BE2C (cell line): ENCODE measurements at regions not wholly inside any gene's neighbourhood (a gene's known extent, or its start where the extent isn't known, plus 50 kb on each side); places are given as distances from the start of the nearest gene placed in this dataset.

ENCODE experiments used
- DNase-seq: peaks from one replicate; pipeline ENCODE4 v3.0.0-alpha.2; 2020
- H3K27me3 ChIP-seq: fragments of 250-450 bp; sonication (Bioruptor Pico); 2 replicates; pipeline ENCODE4 v1.5.1; 2020; ENCODE audit warnings: mild to moderate bottlenecking
- H3K36me3 ChIP-seq: fragments of 250-450 bp; sonication (Bioruptor Pico); 2 replicates; pipeline ENCODE4 v1.5.1; 2020; ENCODE audit warnings: mild to moderate bottlenecking
- H3K4me1 ChIP-seq: fragments of 250-450 bp; sonication (Bioruptor Pico); 2 replicates; pipeline ENCODE4 v1.5.1; 2020
- H3K4me3 ChIP-seq: 2 replicates; pipeline ENCODE4 v1.5.1; 2011; ENCODE audit warnings: low read depth, low read length
- H3K9me3 ChIP-seq: fragments of 250-450 bp; sonication (Bioruptor Pico); 2 replicates; pipeline ENCODE4 v1.5.1; 2020
- TF ChIP-seq, protein P1 (sequence below): IDR thresholded peaks from 2 replicates; pipeline ENCODE4 v1.5.1; 2012; ENCODE audit warnings: mild to moderate bottlenecking, low read depth, low read length

DNA sequence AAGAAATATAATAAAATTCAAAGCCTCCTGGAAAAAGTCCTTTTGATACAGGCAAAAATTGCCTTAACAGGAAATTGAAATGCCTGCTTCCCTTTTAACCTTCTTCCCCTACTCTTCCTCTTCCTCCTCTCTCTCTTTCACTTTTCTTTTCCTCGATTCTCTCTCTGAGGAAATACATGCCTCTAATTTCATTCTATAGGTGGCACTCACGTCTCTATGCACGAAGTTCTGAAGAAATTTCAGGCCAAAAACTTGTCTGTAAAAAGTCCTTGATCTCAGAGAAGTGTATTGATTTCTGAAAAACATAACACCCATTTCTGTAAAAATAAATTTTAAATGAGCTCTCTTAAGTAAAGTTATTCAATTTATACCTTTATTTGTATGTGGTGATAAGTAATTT, 371.7 kb upstream of the IRX4 start:
- Histone ChIP-seq H3K9me3 (peaks cover 3% of the 10 kb centered on the region; the same call in 1 of the 2 replicates), H3K36me3 (no peaks in the 10 kb centered on the region), H3K27me3 (no peaks in the 10 kb centered on the region), H3K4me3 (no peak overlapping the region), H3K4me1 (no peaks in the 10 kb centered on the region)
- TF ChIP-seq, protein P1, sequence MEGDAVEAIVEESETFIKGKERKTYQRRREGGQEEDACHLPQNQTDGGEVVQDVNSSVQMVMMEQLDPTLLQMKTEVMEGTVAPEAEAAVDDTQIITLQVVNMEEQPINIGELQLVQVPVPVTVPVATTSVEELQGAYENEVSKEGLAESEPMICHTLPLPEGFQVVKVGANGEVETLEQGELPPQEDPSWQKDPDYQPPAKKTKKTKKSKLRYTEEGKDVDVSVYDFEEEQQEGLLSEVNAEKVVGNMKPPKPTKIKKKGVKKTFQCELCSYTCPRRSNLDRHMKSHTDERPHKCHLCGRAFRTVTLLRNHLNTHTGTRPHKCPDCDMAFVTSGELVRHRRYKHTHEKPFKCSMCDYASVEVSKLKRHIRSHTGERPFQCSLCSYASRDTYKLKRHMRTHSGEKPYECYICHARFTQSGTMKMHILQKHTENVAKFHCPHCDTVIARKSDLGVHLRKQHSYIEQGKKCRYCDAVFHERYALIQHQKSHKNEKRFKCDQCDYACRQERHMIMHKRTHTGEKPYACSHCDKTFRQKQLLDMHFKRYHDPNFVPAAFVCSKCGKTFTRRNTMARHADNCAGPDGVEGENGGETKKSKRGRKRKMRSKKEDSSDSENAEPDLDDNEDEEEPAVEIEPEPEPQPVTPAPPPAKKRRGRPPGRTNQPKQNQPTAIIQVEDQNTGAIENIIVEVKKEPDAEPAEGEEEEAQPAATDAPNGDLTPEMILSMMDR, result no peak
- no peak for DNase-seq

DNA sequence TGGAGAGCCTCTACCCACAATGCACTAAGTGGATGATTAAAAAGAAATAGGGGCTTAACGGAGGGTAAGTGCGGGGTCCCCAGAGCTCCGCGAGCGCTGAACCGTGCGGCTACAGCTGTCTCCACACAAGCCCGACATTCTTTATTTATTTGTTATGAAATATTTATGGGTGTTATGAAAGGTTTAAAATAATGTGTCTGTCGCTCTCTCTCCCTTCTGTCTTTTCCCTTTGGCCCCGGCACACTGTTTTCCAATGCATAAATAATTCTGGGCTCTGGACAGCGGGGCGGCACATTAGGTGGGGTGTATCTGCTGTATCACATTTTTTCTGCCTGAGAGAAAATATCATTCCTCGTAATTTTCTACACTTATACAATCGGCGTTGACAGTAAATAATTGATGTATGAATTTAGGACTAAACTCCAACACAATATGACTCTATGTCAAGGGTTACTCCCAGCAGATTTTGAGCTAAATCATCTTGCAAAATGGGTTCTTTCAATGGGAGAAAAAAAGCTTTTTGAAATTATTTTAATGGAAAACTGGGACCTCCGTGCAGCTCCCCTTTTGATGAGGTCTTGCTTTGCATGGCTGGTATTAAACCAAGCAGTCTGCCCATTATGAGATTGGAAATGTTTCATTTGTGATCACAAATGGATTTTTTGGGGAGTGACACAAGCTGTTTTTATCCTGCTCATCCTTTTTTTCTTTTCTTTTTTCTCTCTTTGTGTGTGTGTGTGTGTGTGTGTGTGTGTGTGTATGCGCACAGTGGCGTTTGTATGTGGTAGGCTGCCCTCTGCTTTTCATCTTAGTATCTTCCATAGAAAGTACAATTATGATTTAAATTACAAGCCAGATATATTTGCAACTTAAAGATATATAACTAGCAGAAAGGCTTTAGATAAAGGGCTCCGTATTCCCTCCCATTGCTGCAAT, 370.6 kb upstream of the IRX4 start:
- H3K27me3 ChIP-seq, result no peaks in the 10 kb centered on the region
- H3K36me3 ChIP-seq, result no peaks in the 10 kb centered on the region
- H3K4me3 ChIP-seq, result no peak overlapping the region
- DNase-seq, result no peak
- TF ChIP-seq, protein P1, result no peak
- peaks cover 3% of the 10 kb centered on the region; the same call in 1 of the 2 replicates for H3K9me3 ChIP-seq
- no peaks in the 10 kb centered on the region for H3K4me1 ChIP-seq

DNA sequence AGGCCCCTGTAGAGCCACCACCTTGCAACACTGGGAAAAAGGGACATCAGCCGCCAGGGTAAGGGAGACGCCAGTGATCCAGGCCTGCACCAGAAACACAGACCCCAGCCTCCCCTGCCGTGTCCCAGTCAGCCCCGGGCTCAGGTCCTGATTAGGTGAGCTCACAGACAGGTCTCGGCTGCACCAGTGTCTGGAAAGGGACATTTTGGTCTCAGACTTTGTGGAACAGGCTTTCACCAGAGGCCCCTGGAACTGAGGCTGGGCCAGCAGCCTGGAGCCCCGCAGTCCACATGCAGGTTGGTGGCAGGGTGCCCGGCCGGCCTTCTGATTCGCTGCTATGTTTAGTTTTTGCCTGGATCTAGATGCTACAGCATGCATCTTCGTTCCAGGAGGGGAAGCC, 369.0 kb upstream of the IRX4 start:
- Histone ChIP-seq H3K4me3 (no peak overlapping the region), H3K4me1 (no peaks in the 10 kb centered on the region), H3K9me3 (no peaks in the 10 kb centered on the region; the same call in 1 of the 2 replicates), H3K27me3 (no peaks in the 10 kb centered on the region), H3K36me3 (no peaks in the 10 kb centered on the region)
- TF ChIP-seq, protein P1, result no peak
- DNase-seq, result no peak

DNA sequence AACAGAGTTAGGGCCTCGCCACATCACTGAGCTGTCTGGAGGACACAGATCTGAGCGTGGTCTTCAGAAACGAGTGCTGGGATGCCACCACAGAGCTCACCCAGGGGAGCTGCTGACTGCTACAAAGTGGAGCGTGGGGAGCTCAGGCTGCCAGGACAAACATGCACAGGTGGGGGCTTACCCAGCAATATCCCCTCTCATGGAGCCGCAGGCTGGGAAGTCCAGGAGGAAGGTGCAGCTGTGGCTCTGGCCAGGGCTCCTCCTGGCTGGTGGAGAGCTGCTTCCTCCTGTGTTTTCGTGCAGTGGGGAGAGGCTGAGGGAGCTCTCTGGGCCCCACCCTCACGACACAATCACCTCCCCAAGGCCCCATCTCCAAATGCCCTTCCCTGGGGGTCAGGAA, 368.6 kb upstream of the IRX4 start:
- no peaks in the 10 kb centered on the region; the same call in 1 of the 2 replicates for H3K9me3 ChIP-seq
- TF ChIP-seq, protein P1, result no peak
- no peak for DNase-seq
- no peaks in the 10 kb centered on the region for H3K36me3 ChIP-seq
- H3K27me3 ChIP-seq, result no peaks in the 10 kb centered on the region
- H3K4me1 ChIP-seq, result no peaks in the 10 kb centered on the region
- no peak overlapping the region for H3K4me3 ChIP-seq

DNA sequence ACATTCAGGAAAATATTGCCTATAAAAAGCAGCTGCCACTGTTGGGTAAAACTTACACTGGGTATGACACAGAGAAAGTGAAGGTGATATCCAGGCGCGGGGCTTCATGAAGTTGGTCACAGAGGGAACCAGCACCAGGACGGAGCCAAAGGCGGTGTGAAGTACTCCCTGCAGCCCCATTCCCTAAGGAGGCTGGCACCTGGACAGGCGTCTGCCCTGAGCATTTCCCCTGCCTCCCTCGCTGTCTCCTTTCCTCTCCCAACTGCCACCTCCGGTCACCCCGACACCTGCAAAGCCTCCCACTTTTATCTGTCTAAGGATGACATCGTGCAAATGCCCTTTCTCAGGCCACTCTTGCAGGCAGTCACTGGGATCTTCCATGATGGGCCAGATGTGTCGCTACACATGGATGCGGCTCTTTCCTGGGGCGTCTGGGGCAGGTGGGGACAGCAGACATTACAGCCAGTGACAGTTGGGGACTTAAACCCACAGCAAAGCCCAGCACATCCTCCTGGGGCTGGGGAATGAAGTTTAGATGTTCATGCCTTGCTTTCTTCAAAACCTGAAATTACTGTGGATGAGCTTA, 367.7 kb upstream of the IRX4 start:
- no peak overlapping the region for H3K4me3 ChIP-seq
- TF ChIP-seq, protein P1, result no peak
- no peaks in the 10 kb centered on the region for H3K27me3 ChIP-seq
- H3K9me3 ChIP-seq, result no peaks in the 10 kb centered on the region; the same call in 1 of the 2 replicates
- no peaks in the 10 kb centered on the region for H3K4me1 ChIP-seq
- DNase-seq, result no peak
- no peaks in the 10 kb centered on the region for H3K36me3 ChIP-seq

DNA sequence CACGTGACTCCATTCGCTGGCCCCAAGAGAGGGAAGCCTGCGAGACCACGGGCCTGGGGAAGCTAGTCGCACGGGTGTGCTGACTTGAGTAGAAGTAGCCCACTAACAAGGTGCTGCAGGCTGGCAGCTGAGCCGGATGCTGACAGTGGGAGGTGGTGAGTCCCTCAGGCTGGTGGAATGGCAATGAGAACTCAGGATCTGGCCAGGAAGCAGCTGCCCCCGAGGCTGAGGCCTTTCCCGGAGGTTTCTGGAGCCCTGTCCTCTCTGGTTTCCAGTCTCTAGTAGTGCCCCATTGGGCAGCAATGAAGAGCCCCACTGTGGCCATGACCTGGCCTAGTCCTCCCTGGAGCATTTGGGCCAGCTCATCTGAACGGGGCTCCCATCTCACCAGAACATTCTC, 366.7 kb upstream of the IRX4 start:
- no peak for DNase-seq
- Histone ChIP-seq H3K36me3 (no peaks in the 10 kb centered on the region), H3K4me3 (no peak overlapping the region), H3K9me3 (no peaks in the 10 kb centered on the region), H3K4me1 (no peaks in the 10 kb centered on the region), H3K27me3 (no peaks in the 10 kb centered on the region)
- TF ChIP-seq, protein P1, result no peak
